ENCODE measurements at regions not wholly inside any gene's neighbourhood (a gene's known extent, or its start where the extent isn't known, plus 50 kb on each side); places are given as distances from the start of the nearest gene placed in this dataset.
A peak's percentile ranks its signal among the peaks of the same experiment; 100 is the strongest.
"Not testable (repeated sequence)": the region's sequence is repeated elsewhere in the genome, so short reads cannot be mapped to it uniquely, and the experiment has no call there.

- DNase-seq (ENCODE audit: low read depth in 2 of 2) = no peak
These were observed 123.7 kb upstream of the KIF26B start for GRCh38 chr1:245031041-245031440.

GRCh38 chr1:245026247-245026646, 128.5 kb upstream of the KIF26B start:
- DNase-seq (ENCODE audit: low read depth in 2 of 2) = no peak

DNA sequence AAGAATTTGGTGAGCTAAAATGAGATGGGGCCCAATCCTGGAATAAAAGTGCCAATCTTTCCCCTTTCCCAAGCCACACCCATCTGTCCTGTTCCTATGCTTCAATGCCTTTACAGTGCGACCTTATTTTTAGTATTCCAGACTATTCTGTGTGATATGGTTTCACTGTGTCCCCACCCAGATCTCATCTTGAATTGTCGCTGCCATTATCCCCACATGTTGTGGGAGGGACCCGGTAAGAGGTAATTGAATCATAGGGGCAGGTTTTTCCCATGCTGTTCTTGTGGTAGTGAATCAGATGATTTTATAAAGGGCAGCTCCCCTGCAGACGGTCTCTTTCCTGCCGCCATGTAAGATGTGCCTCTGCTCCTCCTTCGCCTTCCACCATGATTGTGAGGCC, 129.3 kb upstream of the KIF26B start:
- DNase-seq (ENCODE audit: low read depth in 2 of 2) = no peak

DNA sequence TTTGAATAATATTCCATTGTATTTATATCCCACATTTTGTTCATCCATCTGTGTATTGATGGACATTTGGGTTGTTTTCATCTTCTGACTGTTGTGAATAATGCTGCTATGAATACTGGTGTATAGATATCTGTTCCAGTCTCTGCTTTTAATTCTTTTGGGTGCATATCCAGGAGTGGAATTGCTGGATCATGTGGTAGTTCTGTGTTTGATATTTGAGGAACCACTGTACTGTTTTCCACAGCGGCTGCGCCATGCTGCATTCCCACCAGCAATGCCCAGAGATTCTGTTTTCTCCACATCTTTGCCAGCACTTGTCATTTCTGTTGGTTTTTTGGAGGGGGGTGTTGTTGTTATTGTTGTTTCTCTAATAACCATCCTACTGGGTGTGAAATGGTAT, 131.6 kb upstream of the KIF26B start:
- no peak for DNase-seq (ENCODE audit: low read depth in 2 of 2)

GRCh38 chr1:245019910-245020486, 134.8 kb upstream of the KIF26B start:
- no peak for DNase-seq (ENCODE audit: low read depth in 2 of 2)

DNA sequence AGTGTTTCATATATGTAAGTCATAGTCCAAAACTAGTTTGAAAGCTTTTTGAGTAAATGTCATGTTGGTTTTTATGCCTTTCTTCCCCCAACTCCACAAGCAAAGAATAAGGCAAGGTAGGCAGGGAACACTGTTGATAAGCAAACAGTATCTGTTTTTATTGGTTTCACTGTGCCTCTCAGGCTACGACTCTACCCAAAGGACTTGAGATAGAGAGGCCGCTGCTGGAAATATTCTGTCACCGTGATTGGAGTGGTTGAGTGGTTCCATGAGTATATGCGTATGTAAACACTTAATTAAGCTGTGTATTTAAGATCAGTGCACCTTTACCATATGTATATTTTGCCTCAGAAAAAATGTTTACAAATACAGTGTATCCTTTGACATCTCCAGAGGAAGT, 138.1 kb upstream of the KIF26B start:
- no peak for DNase-seq (ENCODE audit: low read depth in 2 of 2)

DNA sequence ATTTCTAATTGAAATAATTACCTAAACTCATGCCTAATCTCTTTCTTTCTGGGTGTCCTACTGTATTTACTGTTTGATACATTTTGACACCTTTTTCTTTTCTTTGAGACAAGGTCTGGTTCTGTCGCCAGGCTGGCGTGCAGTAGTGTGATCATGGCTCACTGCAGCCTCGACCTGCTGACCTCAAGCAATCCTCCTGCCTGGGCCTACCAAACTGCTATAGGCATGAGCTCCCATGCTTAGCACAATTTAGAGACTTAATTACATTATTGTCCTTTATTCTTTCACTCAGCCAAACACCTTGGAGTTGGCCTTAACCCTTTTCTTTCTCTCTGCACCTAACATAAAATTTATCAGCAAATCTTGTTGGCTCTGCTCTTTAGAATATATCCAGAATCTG, 139.8 kb upstream of the KIF26B start:
- DNase-seq (ENCODE audit: low read depth in 2 of 2) = no peak

GRCh38 chr1:245014247-245015029, 140.3 kb upstream of the KIF26B start:
- DNase-seq (ENCODE audit: low read depth in 2 of 2) = no peak

DNA sequence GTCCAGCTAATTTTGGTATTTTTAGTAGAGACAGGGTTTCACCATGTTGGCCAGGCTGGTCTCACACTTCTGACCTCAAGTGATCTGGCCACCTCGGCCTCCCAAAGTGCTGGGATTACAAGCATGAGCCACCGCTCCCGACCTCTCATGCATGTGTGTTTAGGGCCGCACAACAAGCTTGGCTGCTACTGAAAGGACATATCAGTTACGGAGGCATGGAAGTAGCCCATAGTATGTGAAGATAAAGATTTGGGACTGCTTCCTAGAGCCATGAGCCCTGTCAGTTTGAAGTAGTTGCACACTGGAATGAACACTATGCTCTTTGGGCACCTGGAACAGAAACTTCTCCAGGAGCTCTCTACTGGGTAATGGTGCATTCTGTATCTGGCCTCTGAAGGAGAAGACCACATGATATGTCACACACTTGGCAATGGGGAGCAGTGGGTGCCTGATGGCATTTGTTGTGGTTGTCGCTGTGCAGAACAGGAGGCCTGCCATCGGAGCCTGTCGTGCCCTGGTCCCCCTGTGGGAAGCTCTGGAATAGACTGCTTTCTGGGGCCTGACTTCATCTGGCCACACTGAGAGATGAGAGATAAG, 144.7 kb upstream of the KIF26B start:
- DNase-seq (ENCODE audit: low read depth in 2 of 2) = no peak

GRCh38 chr1:245008761-245009160, 144.4 kb upstream of the HNRNPU start:
- no peak for DNase-seq (ENCODE audit: low read depth in 2 of 2)

- no peak for DNase-seq (ENCODE audit: low read depth in 2 of 2)
These were observed 143.5 kb upstream of the HNRNPU start for GRCh38 chr1:245007852-245008251.

DNA sequence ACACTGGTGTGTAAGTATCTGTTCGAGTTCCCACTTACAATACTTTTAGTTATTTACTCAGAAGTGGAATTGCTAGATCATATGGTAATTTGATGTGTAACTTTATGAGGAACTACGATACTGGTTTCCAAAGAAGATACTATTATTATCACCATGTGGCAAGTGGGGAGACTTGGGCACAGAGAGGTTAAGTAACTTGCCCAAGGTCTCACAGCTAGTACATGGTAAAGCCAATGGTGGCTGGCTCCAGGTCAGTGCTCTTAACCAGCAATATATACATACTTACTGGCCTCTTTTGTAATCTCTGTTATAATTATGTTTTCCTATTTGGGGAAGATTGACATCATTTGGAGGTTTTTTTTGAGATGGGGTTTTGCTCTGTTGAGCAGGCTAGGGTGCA, 138.9 kb upstream of the HNRNPU start:
- DNase-seq (ENCODE audit: low read depth in 2 of 2) = no peak

DNA sequence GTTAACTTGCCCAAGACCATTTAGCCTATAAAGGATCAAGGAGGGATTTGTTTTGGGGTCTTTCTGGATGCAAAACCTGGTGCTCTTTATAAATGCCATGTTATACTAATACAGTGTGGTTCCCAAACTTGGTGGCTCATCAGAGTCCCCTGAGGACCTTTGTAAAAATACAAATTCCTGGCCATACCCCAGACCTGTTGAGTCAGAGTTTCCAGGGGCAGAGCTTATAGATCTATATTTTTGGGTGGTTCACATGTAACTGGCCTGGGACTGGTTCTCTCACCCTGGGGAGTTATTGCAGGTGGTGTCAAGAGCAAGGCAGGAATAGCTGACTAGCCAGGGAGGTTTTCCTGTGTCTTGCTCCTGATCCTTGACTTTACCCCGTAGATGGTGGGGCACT, 136.9 kb upstream of the HNRNPU start:
- DNase-seq (ENCODE audit: low read depth in 2 of 2) = no peak

- no peak for DNase-seq (ENCODE audit: low read depth in 2 of 2)
These were observed 136.5 kb upstream of the HNRNPU start for GRCh38 chr1:245000872-245001188.

DNA sequence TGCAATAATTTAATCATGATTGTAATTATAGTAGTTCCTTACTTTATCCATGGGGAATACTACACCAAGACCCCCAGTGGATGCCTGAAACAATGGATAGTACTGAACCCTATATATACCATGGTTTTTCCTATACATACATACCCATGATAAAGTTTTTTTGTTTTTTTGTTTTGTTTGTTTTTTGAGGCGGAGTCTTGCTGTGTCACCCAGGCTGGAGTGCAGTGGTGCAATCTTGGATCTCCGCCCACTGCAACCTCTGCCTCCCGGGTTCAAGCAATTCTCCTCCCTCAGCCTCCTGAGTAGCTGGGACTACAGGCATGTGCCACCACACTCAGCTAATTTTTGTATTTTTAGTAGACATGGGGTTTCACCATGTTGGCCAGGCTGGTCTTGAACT, 135.3 kb upstream of the HNRNPU start:
- DNase-seq (ENCODE audit: low read depth in 2 of 2) = not testable (repeated sequence)

DNA sequence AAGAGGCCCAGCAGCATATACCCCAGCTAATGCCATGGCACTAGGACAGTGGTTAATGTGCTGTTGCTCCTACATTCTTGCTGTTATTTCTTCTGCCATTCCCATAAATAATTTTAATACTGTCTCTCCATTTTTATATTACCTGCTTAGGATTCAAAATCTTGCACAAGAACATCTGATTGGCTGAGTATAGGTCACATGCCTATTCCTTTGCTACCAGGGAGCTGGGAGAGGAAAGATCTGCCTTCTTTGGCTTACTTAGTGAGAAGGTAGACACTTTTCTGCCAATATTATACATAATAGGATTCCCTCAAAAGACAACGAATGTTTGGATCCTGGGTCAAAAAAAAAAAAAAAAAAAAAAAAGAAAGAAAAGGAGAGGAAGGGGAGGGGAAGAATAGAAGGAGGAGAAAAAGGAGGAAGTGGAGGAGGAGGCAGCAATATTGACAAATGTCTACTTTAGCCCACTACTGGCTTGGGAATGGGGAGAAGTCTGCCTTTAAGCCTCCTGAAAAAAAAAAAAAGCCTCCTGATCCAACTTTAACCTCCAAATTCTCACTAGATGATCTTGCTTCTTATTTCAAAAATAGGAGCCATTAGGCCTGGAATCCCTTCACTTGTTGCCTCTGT, 134.5 kb upstream of the HNRNPU start:
- no peak for DNase-seq (ENCODE audit: low read depth in 2 of 2)

GRCh38 chr1:244995602-244996400, 131.5 kb upstream of the HNRNPU start:
- DNase-seq (ENCODE audit: low read depth in 2 of 2) = no peak

DNA sequence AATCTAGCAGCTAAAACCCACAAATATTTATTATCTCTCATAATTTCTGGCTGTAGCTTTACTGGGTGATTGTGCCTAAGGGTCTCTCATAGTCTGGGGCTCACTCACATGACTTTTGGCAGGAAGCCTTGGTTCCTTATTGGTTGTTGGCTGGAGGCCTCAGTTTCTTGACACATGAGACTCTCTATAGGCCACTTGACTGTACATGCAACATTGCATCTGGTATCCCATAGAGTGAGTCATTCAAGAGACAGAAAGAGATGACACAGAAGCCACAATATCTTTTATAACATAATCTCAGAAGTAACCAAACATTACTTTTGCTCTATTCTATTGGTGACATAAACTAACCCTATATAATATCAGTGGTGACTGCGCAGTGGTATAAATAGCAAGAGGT, 128.5 kb upstream of the HNRNPU start:
- no peak for DNase-seq (ENCODE audit: low read depth in 2 of 2)

DNA sequence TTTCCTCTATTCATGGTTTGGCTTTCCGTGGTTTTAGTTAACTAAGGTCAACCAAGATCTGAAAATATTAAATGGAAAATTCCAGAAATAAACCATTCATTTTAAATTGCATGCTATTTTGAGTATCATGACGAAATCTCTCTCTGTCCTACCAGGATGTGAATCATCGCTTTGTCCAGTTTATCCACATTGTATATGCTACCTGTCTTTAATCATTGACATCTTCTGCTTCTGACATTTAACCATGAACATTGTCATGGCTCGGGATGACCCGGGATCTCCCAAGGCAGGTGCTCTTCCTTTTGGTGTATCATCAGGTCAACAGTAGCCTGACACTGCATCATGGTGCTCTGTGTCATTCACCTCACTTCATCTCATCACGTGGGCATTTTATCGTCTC, 125.5 kb upstream of the HNRNPU start:
- peak; percentile 85 to 90 for DNase-seq (ENCODE audit: low read depth in 2 of 2)

DNA sequence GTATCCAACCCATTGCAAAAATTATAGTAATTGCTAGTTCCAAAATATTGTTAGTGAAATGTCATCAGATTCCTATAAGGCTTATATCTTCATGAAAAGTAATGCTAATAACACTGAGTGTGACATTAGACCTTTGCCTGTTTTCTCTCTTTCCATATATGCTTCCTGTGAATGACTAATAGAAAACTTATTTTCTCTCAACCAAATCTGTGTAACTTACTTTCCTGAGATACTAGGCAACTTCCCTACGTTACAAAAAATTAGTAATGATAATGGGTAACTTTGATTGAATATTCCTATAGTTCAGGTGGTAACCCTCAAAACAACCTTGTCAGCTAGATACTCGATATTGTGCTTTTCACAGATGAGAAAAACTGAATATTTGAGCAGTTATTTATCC, 124.2 kb upstream of the HNRNPU start:
- peak; percentile 41 to 64 for DNase-seq (ENCODE audit: low read depth in 2 of 2)

DNA sequence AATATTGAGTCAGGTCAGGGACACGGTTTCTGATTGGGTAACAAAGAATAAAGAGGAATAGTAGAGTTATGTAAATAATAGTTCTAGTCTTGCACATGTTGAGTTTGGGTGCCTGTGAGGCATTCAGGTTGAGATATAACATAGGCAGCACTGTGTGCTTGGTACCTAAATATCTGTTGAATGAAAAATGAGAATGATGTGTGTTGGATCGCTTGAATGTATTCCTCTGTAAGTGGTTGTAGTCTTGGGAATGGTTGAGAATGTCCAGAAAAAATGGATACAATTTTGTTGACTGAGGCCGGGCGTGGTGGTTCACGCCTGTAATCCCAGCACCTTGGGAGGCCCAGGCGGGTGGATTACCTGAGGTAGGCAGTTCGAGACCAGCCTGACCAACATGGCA, 116.3 kb upstream of the HNRNPU start:
- no peak for DNase-seq (ENCODE audit: low read depth in 2 of 2)

- no peak for DNase-seq (ENCODE audit: low read depth in 2 of 2)
These were observed 110.2 kb upstream of the HNRNPU start for GRCh38 chr1:244974550-244974949.
